ENCODE measurements at regions not wholly inside any gene's neighbourhood (a gene's known extent, or its start where the extent isn't known, plus 50 kb on each side); places are given as distances from the start of the nearest gene placed in this dataset.

DNA sequence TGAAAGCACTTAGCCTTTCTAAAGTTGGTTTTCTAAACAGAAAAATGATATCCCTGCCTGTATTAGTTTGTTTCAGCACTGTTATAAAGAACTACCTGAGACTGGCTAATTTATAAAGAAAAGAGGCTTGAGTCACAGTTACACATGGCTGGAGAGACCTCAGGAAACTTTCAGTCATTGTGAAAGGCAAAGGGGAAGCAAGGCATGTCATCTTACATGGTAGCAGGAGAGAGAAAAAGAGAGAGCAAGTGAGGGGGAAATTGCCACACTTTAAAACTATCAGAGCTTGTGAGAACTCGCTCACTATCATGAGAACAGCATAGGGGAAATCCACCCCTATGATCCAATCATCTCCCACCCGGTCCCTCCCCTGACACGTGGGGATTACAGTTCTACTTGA, 64.9 kb downstream of the FAM170A start:
- Histone ChIP-seq H3K27ac (ENCODE audit: low read depth, low read length, poor library complexity, severe bottlenecking) (no peak overlapping the region), H2AFZ (ENCODE audit: low read length) (no peak overlapping the region), H3K36me3 (ENCODE audit: insufficient read depth, low read length) (no peaks in the 10 kb centered on the region), H3K9me3 (ENCODE audit: low read length) (no peaks in the 10 kb centered on the region), H3K4me3 (ENCODE audit: low read depth, low read length, poor library complexity, severe bottlenecking) (no peak overlapping the region), H3K4me1 (ENCODE audit: insufficient read depth, low read length, poor library complexity, severe bottlenecking) (no peaks in the 10 kb centered on the region), H3K4me2 (ENCODE audit: low read length) (no peak overlapping the region), H4K20me1 (ENCODE audit: insufficient read depth, low read length) (no peaks in the 10 kb centered on the region), H3K9me2 (ENCODE audit: insufficient read depth, low read length) (no peaks in the 10 kb centered on the region), H3K79me2 (ENCODE audit: insufficient read depth, low read depth, low read length) (no peaks in the 10 kb centered on the region)
- ChIA-PET CTCF (ENCODE audit: unreplicated experiment) (no interaction called here), POLR2A (no interaction called here)
- no peak for DNase-seq (ENCODE audit: low spot score)
- no TSS peak for BruUV-seq (replicated peaks)
- intact Hi-C loops (cut with micrococcal nuclease; ENCODE audit: unreplicated experiment) = no loop called here
- TF ChIP-seq, protein P1, sequence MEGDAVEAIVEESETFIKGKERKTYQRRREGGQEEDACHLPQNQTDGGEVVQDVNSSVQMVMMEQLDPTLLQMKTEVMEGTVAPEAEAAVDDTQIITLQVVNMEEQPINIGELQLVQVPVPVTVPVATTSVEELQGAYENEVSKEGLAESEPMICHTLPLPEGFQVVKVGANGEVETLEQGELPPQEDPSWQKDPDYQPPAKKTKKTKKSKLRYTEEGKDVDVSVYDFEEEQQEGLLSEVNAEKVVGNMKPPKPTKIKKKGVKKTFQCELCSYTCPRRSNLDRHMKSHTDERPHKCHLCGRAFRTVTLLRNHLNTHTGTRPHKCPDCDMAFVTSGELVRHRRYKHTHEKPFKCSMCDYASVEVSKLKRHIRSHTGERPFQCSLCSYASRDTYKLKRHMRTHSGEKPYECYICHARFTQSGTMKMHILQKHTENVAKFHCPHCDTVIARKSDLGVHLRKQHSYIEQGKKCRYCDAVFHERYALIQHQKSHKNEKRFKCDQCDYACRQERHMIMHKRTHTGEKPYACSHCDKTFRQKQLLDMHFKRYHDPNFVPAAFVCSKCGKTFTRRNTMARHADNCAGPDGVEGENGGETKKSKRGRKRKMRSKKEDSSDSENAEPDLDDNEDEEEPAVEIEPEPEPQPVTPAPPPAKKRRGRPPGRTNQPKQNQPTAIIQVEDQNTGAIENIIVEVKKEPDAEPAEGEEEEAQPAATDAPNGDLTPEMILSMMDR (conservative IDR thresholded peaks at IDR 0.05; ENCODE audit: low read length) = no peak
- no peak for TF ChIP-seq EZH2phosphoT487 (IDR thresholded peaks at IDR 0.05; ENCODE audit: borderline replicate concordance, low read depth, low read length)

DNA sequence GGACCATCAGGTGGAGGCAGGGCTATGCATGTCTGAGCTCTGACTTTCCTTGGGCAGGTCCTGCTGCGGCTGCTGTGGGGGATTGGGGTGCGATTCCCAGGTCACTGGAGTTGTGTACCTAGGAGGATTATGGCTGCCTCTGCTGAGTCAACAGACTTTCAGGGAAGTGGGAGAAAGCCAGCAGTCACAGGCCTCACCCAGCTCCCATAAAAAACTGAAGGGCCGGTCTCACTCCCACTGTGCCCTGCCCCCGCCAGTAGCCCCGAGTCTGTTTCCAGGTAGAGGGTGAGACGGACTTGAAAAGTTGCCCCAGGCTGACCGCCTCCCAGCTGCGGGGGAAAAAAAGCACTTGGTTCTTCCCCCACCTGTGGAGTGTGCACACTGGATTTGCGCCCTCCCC, 76.7 kb downstream of the FAM170A start:
- no peak for DNase-seq (ENCODE audit: low spot score)
- H3K4me1 ChIP-seq (ENCODE audit: insufficient read depth, low read length, poor library complexity, severe bottlenecking) = no peaks in the 10 kb centered on the region
- ChIA-PET POLR2A (no interaction called here), CTCF (ENCODE audit: unreplicated experiment) (no interaction called here)
- no TSS peak for BruUV-seq (replicated peaks)
- no peaks in the 10 kb centered on the region for H3K79me2 ChIP-seq (ENCODE audit: insufficient read depth, low read depth, low read length)
- H2AFZ ChIP-seq (ENCODE audit: low read length) = no peak overlapping the region
- no peaks in the 10 kb centered on the region for H3K36me3 ChIP-seq (ENCODE audit: insufficient read depth, low read length)
- H3K4me3 ChIP-seq (ENCODE audit: low read depth, low read length, poor library complexity, severe bottlenecking) = no peak overlapping the region
- H3K27ac ChIP-seq (ENCODE audit: low read depth, low read length, poor library complexity, severe bottlenecking) = no peak overlapping the region
- no peak overlapping the region for H3K4me2 ChIP-seq (ENCODE audit: low read length)
- H3K9me3 ChIP-seq (ENCODE audit: low read length) = no peaks in the 10 kb centered on the region
- H3K9me2 ChIP-seq (ENCODE audit: insufficient read depth, low read length) = no peaks in the 10 kb centered on the region
- no peaks in the 10 kb centered on the region for H4K20me1 ChIP-seq (ENCODE audit: insufficient read depth, low read length)
- TF ChIP-seq, protein P1 (conservative IDR thresholded peaks at IDR 0.05; ENCODE audit: low read length) = no peak
- TF ChIP-seq EZH2phosphoT487 (IDR thresholded peaks at IDR 0.05; ENCODE audit: borderline replicate concordance, low read depth, low read length) = no peak
- intact Hi-C loops (cut with micrococcal nuclease; ENCODE audit: unreplicated experiment) = no loop called here

DNA sequence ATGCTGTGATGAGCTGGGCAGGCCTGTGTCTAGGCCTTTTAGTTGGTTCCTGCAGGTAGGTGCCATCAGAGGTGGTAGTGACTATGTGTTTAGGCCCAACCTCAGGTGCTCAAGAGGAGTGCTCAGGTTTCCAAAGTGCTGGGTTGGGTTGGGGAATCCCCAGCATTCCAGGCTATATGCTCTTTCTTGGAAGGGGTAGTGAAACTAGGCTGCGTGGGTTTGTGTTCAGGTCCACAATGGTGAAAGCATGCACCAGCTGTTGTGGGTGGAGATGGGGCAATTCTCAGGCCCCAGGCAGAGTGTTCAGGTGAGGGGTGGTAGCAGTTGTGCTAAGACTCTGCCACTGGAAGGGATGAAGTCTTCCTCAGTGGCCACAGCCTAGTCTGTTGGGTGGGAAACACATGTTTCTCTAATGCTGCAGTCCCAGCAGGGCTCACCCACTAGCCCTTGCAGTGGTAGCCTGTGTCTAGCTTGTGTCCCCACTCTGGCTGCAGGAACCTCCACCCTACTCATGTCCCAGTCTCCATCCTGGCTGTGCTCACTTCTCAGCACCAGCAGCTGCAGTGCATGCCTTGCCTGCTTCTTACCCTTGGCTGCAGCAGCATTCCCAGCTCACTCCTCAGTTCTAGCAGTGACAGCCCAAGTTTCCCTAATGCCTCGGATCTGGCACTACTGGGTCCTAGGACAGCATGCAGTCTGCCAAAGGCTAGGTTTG, 78.9 kb downstream of the FAM170A start:
- Histone ChIP-seq H3K9me3 (ENCODE audit: low read length) (no peaks in the 10 kb centered on the region), H3K4me3 (ENCODE audit: low read depth, low read length, poor library complexity, severe bottlenecking) (no peak overlapping the region), H3K4me2 (ENCODE audit: low read length) (no peak overlapping the region), H3K79me2 (ENCODE audit: insufficient read depth, low read depth, low read length) (no peaks in the 10 kb centered on the region), H4K20me1 (ENCODE audit: insufficient read depth, low read length) (no peaks in the 10 kb centered on the region), H3K4me1 (ENCODE audit: insufficient read depth, low read length, poor library complexity, severe bottlenecking) (no peaks in the 10 kb centered on the region), H3K36me3 (ENCODE audit: insufficient read depth, low read length) (no peaks in the 10 kb centered on the region), H2AFZ (ENCODE audit: low read length) (no peak overlapping the region), H3K9me2 (ENCODE audit: insufficient read depth, low read length) (no peaks in the 10 kb centered on the region), H3K27ac (ENCODE audit: low read depth, low read length, poor library complexity, severe bottlenecking) (no peak overlapping the region)
- ChIA-PET POLR2A (interaction anchor here (0.7 kb wide), 1 partner anchor 1724 kb away, joined by 3 read pairs; no protein-coding TSS in a partner anchor), CTCF (ENCODE audit: unreplicated experiment) (no interaction called here)
- no peak for DNase-seq (ENCODE audit: low spot score)
- no peak for TF ChIP-seq EZH2phosphoT487 (IDR thresholded peaks at IDR 0.05; ENCODE audit: borderline replicate concordance, low read depth, low read length)
- TF ChIP-seq, protein P1 (conservative IDR thresholded peaks at IDR 0.05; ENCODE audit: low read length) = no peak
- no TSS peak for BruUV-seq (replicated peaks)
- intact Hi-C loops (cut with micrococcal nuclease; ENCODE audit: unreplicated experiment) = no loop called here

Data from OCI-LY7 (cell line).